Adrenal gland (tissue), 5 donors: ENCODE measurements at regions not wholly inside any gene's neighbourhood (a gene's known extent, or its start where the extent isn't known, plus 50 kb on each side); places are given as distances from the start of the nearest gene placed in this dataset.

Experiments
- POLR2A ChIP-seq, 2 donors: fragments of 450-650 bp; IDR thresholded peaks; one replicate each; pipeline ENCODE4 v1.6.1; 2017; ENCODE audit warnings: antibody characterized with exemption in 2 of 2, mild to moderate bottlenecking in 2 of 2, moderate library complexity in 1 of 2
- TF ChIP-seq, protein P1 (sequence below), 6 experiments: fragments of 450-650 bp in 4 of 6; fragments of 200-600 bp in 2 of 6; sonication (generic) in 1 of 6; IDR thresholded peaks; 1 replicate in 5 of 6; 2 replicates in 1 of 6; pipeline versions ENCODE4 v1.5.1 to v1.8.0; 2016 to 2021; ENCODE audit warnings: antibody characterized with exemption in 6 of 6, mild to moderate bottlenecking in 2 of 6, moderate library complexity in 1 of 6
- donor health status: DM: no; HTN: no; CAD: no.

DNA sequence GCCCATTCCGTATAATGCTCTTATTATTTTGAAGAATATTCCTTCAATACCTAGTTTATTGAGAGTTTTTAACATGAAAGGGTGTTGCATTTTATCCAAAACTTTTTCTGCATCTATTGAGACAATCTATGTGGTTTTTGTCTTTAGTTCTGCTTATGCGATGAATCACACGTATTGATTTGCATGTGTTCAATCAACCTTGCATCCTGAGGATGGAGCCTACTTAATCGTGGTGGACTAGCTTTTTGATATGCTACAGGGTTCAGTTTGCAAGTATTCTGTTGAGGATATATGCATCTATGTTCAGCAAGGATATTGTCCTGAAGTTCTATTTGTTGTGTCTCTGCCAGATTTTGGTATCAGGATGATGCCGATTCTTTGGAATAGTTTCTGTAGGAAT lies 1070.3 kb upstream of the CDH18 start:
- TF ChIP-seq, protein P1, sequence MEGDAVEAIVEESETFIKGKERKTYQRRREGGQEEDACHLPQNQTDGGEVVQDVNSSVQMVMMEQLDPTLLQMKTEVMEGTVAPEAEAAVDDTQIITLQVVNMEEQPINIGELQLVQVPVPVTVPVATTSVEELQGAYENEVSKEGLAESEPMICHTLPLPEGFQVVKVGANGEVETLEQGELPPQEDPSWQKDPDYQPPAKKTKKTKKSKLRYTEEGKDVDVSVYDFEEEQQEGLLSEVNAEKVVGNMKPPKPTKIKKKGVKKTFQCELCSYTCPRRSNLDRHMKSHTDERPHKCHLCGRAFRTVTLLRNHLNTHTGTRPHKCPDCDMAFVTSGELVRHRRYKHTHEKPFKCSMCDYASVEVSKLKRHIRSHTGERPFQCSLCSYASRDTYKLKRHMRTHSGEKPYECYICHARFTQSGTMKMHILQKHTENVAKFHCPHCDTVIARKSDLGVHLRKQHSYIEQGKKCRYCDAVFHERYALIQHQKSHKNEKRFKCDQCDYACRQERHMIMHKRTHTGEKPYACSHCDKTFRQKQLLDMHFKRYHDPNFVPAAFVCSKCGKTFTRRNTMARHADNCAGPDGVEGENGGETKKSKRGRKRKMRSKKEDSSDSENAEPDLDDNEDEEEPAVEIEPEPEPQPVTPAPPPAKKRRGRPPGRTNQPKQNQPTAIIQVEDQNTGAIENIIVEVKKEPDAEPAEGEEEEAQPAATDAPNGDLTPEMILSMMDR (IDR thresholded peaks at IDR 0.05): no peak
- TF ChIP-seq POLR2A (IDR thresholded peaks at IDR 0.05): no peak
